ENCODE measurements at regions not wholly inside any gene's neighbourhood (a gene's known extent, or its start where the extent isn't known, plus 50 kb on each side); places are given as distances from the start of the nearest gene placed in this dataset.

- no peaks in the 10 kb centered on the region for H3K36me3 ChIP-seq (ENCODE audit: low read length)
- no peak overlapping the region for H3K27ac ChIP-seq (ENCODE audit: low read depth, low read length)
- H2AFZ ChIP-seq (ENCODE audit: low read depth, low read length, severe bottlenecking): no peak overlapping the region
- no peak overlapping the region for H3K4me2 ChIP-seq (ENCODE audit: low read depth, low read length, poor library complexity, severe bottlenecking)
- no peak for TF ChIP-seq CTCF (IDR thresholded peaks at IDR 0.05; ENCODE audit: insufficient read depth, low read length, poor library complexity, severe bottlenecking)
- no peak for TF ChIP-seq EZH2phosphoT487 (conservative IDR thresholded peaks at IDR 0.05; ENCODE audit: low read length)
- H3F3A ChIP-seq (ENCODE audit: insufficient read depth): no peaks in the 10 kb centered on the region
- H3K4me3 ChIP-seq (ENCODE audit: insufficient read depth, low read length, poor library complexity, severe bottlenecking): no peak overlapping the region
- no peaks in the 10 kb centered on the region for H3K9me3 ChIP-seq (ENCODE audit: insufficient read depth, low read length)
- H3K9me2 ChIP-seq (replicated peaks; ENCODE audit: insufficient read depth, low read length): no peaks in the 10 kb centered on the region
- no peak overlapping the region for H3K9ac ChIP-seq (ENCODE audit: low read length)
- H3K79me2 ChIP-seq (ENCODE audit: insufficient read depth, low read length): no peaks in the 10 kb centered on the region
- H4K20me1 ChIP-seq (ENCODE audit: low read depth, low read length): no peaks in the 10 kb centered on the region
- H3K27me3 ChIP-seq (ENCODE audit: low read length): no peaks in the 10 kb centered on the region
These were observed 389.1 kb downstream of the NYAP2 start for GRCh38 chr2:225788571-225789094.

GRCh38 chr2:225787497-225787896 lies 388.0 kb downstream of the NYAP2 start:
- H3K9me3 ChIP-seq (ENCODE audit: insufficient read depth, low read length): no peaks in the 10 kb centered on the region
- H2AFZ ChIP-seq (ENCODE audit: low read depth, low read length, severe bottlenecking): no peak overlapping the region
- no peaks in the 10 kb centered on the region for H3K36me3 ChIP-seq (ENCODE audit: low read length)
- no peak for TF ChIP-seq CTCF (IDR thresholded peaks at IDR 0.05; ENCODE audit: insufficient read depth, low read length, poor library complexity, severe bottlenecking)
- TF ChIP-seq EZH2phosphoT487 (conservative IDR thresholded peaks at IDR 0.05; ENCODE audit: low read length): no peak
- no peaks in the 10 kb centered on the region for H3F3A ChIP-seq (ENCODE audit: insufficient read depth)
- no peak overlapping the region for H3K27ac ChIP-seq (ENCODE audit: low read depth, low read length)
- H3K4me3 ChIP-seq (ENCODE audit: insufficient read depth, low read length, poor library complexity, severe bottlenecking): no peak overlapping the region
- H4K20me1 ChIP-seq (ENCODE audit: low read depth, low read length): no peaks in the 10 kb centered on the region
- H3K27me3 ChIP-seq (ENCODE audit: low read length): no peaks in the 10 kb centered on the region
- H3K9ac ChIP-seq (ENCODE audit: low read length): no peak overlapping the region
- no peaks in the 10 kb centered on the region for H3K79me2 ChIP-seq (ENCODE audit: insufficient read depth, low read length)
- no peak overlapping the region for H3K4me2 ChIP-seq (ENCODE audit: low read depth, low read length, poor library complexity, severe bottlenecking)
- H3K9me2 ChIP-seq (replicated peaks; ENCODE audit: insufficient read depth, low read length): no peaks in the 10 kb centered on the region

- H3K4me3 ChIP-seq (ENCODE audit: insufficient read depth, low read length, poor library complexity, severe bottlenecking): no peak overlapping the region
- no peaks in the 10 kb centered on the region for H3K79me2 ChIP-seq (ENCODE audit: insufficient read depth, low read length)
- H3F3A ChIP-seq (ENCODE audit: insufficient read depth): no peaks in the 10 kb centered on the region
- TF ChIP-seq EZH2phosphoT487 (conservative IDR thresholded peaks at IDR 0.05; ENCODE audit: low read length): no peak
- no peak for TF ChIP-seq CTCF (IDR thresholded peaks at IDR 0.05; ENCODE audit: insufficient read depth, low read length, poor library complexity, severe bottlenecking)
- H3K4me2 ChIP-seq (ENCODE audit: low read depth, low read length, poor library complexity, severe bottlenecking): no peak overlapping the region
- H3K27me3 ChIP-seq (ENCODE audit: low read length): no peaks in the 10 kb centered on the region
- H3K36me3 ChIP-seq (ENCODE audit: low read length): no peaks in the 10 kb centered on the region
- no peaks in the 10 kb centered on the region for H3K9me2 ChIP-seq (replicated peaks; ENCODE audit: insufficient read depth, low read length)
- H4K20me1 ChIP-seq (ENCODE audit: low read depth, low read length): no peaks in the 10 kb centered on the region
- no peak overlapping the region for H2AFZ ChIP-seq (ENCODE audit: low read depth, low read length, severe bottlenecking)
- H3K27ac ChIP-seq (ENCODE audit: low read depth, low read length): no peak overlapping the region
- H3K9ac ChIP-seq (ENCODE audit: low read length): no peak overlapping the region
- H3K9me3 ChIP-seq (ENCODE audit: insufficient read depth, low read length): no peaks in the 10 kb centered on the region
These were observed 382.5 kb downstream of the NYAP2 start for GRCh38 chr2:225781991-225782390.
